GM12878 (cell line): ENCODE measurements at regions not wholly inside any gene's neighbourhood (a gene's known extent, or its start where the extent isn't known, plus 50 kb on each side); places are given as distances from the start of the nearest gene placed in this dataset.

Experiments
- ATAC-seq: fragments of 200-7000 bp; cut with Tn5 transposase; 3 replicates; pipeline ENCODE4 v1.9.1; 2020; ENCODE audit warnings: mild to moderate bottlenecking, moderate library complexity
- BruUV-seq: library from RNA; stranded (reverse); fragments of 400-500 nt; replicated peaks from 2 replicates; lab custom pipeline; 2021; lab: Mats Ljungman, UMichigan
- CTCF ChIA-PET: fragments of 300-600 bp; sonication (Branson Sonifier 250); formaldehyde crosslinking; extraction: SDS; loops from one replicate; lab custom pipeline; 2021; ENCODE audit warnings: inconsistent platforms; lab: Yijun Ruan, JAX
- POLR2A ChIA-PET: fragments of 350-600 bp; formaldehyde crosslinking; extraction: SDS; loops from one replicate; lab custom pipeline; 2021; ENCODE audit warnings: inconsistent platforms; lab: Charles Lee
- RAD21 ChIA-PET: fragments of 300-600 bp; sonication (Branson Sonifier 250); formaldehyde crosslinking; loops from one replicate; lab custom pipeline; 2023; ENCODE audit warnings: antibody characterized with exemption; ENCODE audit not compliant: unreplicated experiment; lab: Charles Lee
- SMC1A ChIA-PET: fragments of 300-600 bp; sonication (Branson Sonifier 250); formaldehyde crosslinking; loops from one replicate; lab custom pipeline; 2023; ENCODE audit not compliant: unreplicated experiment, uncharacterized antibody; lab: Charles Lee
- DNase-seq: peaks from one replicate; pipeline ENCODE4 v3.0.0-alpha.2; 2011; ENCODE audit warnings: low read depth, low spot score
- FAIRE-seq: peaks from 3 replicates; lab custom pipeline; 2011; peaks lifted over from hg19 to GRCh38; lab: Jason Lieb, UNC
- H2AFZ ChIP-seq: 2 replicates; pipeline ENCODE4 v1.6.0; 2011; ENCODE audit warnings: low read depth, low read length, control low read depth; ENCODE audit not compliant: control insufficient read depth
- H3K27ac ChIP-seq: 2 replicates; pipeline ENCODE4 v1.5.1; 2011; ENCODE audit warnings: control low read depth; ENCODE audit not compliant: control insufficient read depth, insufficient read depth
- H3K27me3 ChIP-seq, 2 experiments: replicated peaks in 1 of 2; 2 replicates each; pipeline versions ENCODE4 v1.6.0 to v1.6.1; 2011; ENCODE audit warnings: low read length in 1 of 2; ENCODE audit not compliant: control insufficient read depth in 2 of 2, insufficient read depth in 2 of 2
- H3K36me3 ChIP-seq, 2 experiments: 2 replicates each; pipeline ENCODE4 v1.5.1; 2011; ENCODE audit warnings: low read length in 1 of 2; ENCODE audit not compliant: control insufficient read depth in 2 of 2, insufficient read depth in 2 of 2
- H3K4me1 ChIP-seq: 2 replicates; pipeline ENCODE4 v1.6.1; 2011; ENCODE audit warnings: mild to moderate bottlenecking, low read length, moderate library complexity, mixed read lengths; ENCODE audit not compliant: control insufficient read depth, insufficient read depth
- H3K4me2 ChIP-seq: 2 replicates; pipeline ENCODE4 v1.6.0; 2011; ENCODE audit warnings: control low read depth; ENCODE audit not compliant: control insufficient read depth, insufficient read depth
- H3K4me3 ChIP-seq: fragments of 200-600 bp; sonication (generic); 2 replicates; pipeline ENCODE4 v1.5.1; 2016
- H3K79me2 ChIP-seq: 2 replicates; pipeline ENCODE4 v1.6.0; 2011; ENCODE audit warnings: low read length; ENCODE audit not compliant: control insufficient read depth, insufficient read depth
- H3K9ac ChIP-seq: 2 replicates; pipeline ENCODE4 v1.8.0; 2011; ENCODE audit warnings: low read length, control low read depth, mixed read lengths; ENCODE audit not compliant: control insufficient read depth, insufficient read depth
- H3K9me3 ChIP-seq: replicated peaks from 3 replicates; pipeline ENCODE4 v1.5.1; 2011; ENCODE audit warnings: mild to moderate bottlenecking, low read length; ENCODE audit not compliant: control insufficient read depth, insufficient read depth
- H4K20me1 ChIP-seq: 2 replicates; pipeline ENCODE4 v1.6.0; 2011; ENCODE audit not compliant: control insufficient read depth, insufficient read depth
- BRCA1 ChIP-seq: IDR thresholded peaks from 2 replicates; pipeline ENCODE4 v1.6.1; 2011; ENCODE audit warnings: low read depth, low read length, improper control_type of control experiment
- CBX5 ChIP-seq: sonication (generic); IDR thresholded peaks from 2 replicates; pipeline ENCODE4 v1.6.1; 2016; ENCODE audit warnings: low read depth, moderate library complexity, mild to moderate bottlenecking, inconsistent platforms
- CHD2 ChIP-seq: IDR thresholded peaks from 2 replicates; pipeline ENCODE4 v1.6.1; 2011; ENCODE audit warnings: low read depth, low read length, improper control_type of control experiment, borderline replicate concordance
- CREM ChIP-seq: IDR thresholded peaks from 2 replicates; pipeline ENCODE4 v1.6.1; 2014; ENCODE audit warnings: antibody characterized with exemption, low read depth
- FOS ChIP-seq: IDR thresholded peaks from 3 replicates; pipeline ENCODE4 v1.6.1; 2011; ENCODE audit warnings: borderline replicate concordance; ENCODE audit not compliant: insufficient read length; ENCODE audit errors: extremely low read depth
- IKZF2 ChIP-seq, 2 experiments: fragments of 450-650 bp; IDR thresholded peaks; 2 replicates each; pipeline ENCODE4 v1.6.1; 2017; ENCODE audit warnings: mild to moderate bottlenecking in 2 of 2, moderate library complexity in 2 of 2
- IRF4 ChIP-seq: IDR thresholded peaks from 2 replicates; pipeline ENCODE4 v1.6.1; 2011; ENCODE audit warnings: low read depth, low read length
- NR2F1 ChIP-seq: fragments of 450-650 bp; conservative IDR thresholded peaks from 2 replicates; pipeline ENCODE4 v1.6.1; 2017; ENCODE audit warnings: mild to moderate bottlenecking
- NRF1 ChIP-seq: conservative IDR thresholded peaks from 2 replicates; pipeline ENCODE4 v1.6.1; 2011; ENCODE audit warnings: mild to moderate bottlenecking, low read depth, low read length, improper control_type of control experiment
- RFX5 ChIP-seq: IDR thresholded peaks from 2 replicates; pipeline ENCODE4 v1.6.1; 2011; ENCODE audit warnings: low read depth, low read length, improper control_type of control experiment
- SMARCA5 ChIP-seq: fragments of 450-650 bp; IDR thresholded peaks from 2 replicates; pipeline ENCODE4 v1.6.1; 2017; ENCODE audit warnings: mild to moderate bottlenecking
- STAT3 ChIP-seq: IDR thresholded peaks from 2 replicates; pipeline ENCODE4 v1.6.1; 2011; ENCODE audit warnings: low read depth, low read length, improper control_type of control experiment
- SUZ12 ChIP-seq: fragments of 200-600 bp; sonication (generic); IDR thresholded peaks from one replicate; pipeline ENCODE4 v1.6.1; 2018; ENCODE audit warnings: antibody characterized with exemption, mild to moderate bottlenecking; ENCODE audit not compliant: unreplicated experiment
- TARDBP ChIP-seq: IDR thresholded peaks from 2 replicates; pipeline ENCODE4 v1.6.1; 2016; ENCODE audit warnings: borderline replicate concordance
- ZNF217 ChIP-seq: fragments of 450-650 bp; IDR thresholded peaks from 2 replicates; pipeline ENCODE4 v1.6.1; 2017; ENCODE audit warnings: antibody characterized with exemption, mild to moderate bottlenecking
- WGBS: methylation state at CpG from one replicate; pipeline ENCODE4 v1.1.6; 2016; ENCODE audit warnings: low lambda C conversion rate; ENCODE audit not compliant: insufficient replicate concordance, insufficient coverage; ENCODE audit errors: missing lambda C conversion rate; 5-methylcytosine and 5-hydroxymethylcytosine counted together
- in situ Hi-C: fragments of 300-500 bp; cut with MboI; formaldehyde crosslinking; loops from 9 replicates; pipeline ENCODE4 v1.14.3; 2018; ENCODE audit warnings: mixed read lengths
- intact Hi-C: fragments of 100-400 bp; cut with micrococcal nuclease; formaldehyde crosslinking; loops from one replicate; pipeline ENCODE4 v1.14.2; 2022; ENCODE audit not compliant: unreplicated experiment
- TF ChIP-seq, protein P1 (sequence below): IDR thresholded peaks from 2 replicates; pipeline ENCODE4 v1.6.1; 2011; ENCODE audit warnings: low read depth, low read length, improper control_type of control experiment, borderline replicate concordance
- TF ChIP-seq, protein P2 (sequence below): fragments of 450-650 bp; IDR thresholded peaks from 2 replicates; pipeline ENCODE4 v1.6.1; 2017; ENCODE audit warnings: low read depth, mild to moderate bottlenecking, moderate library complexity
- TF ChIP-seq, protein P3 (sequence below): fragments of 450-650 bp; IDR thresholded peaks from 2 replicates; pipeline ENCODE4 v1.6.1; 2017; ENCODE audit warnings: borderline replicate concordance
- TF ChIP-seq, protein P4 (sequence below): fragments of 450-650 bp; formaldehyde crosslinking; IDR thresholded peaks from 2 replicates; pipeline ENCODE4 v1.4.0; 2022; ENCODE audit warnings: mild to moderate bottlenecking, moderate library complexity

DNA sequence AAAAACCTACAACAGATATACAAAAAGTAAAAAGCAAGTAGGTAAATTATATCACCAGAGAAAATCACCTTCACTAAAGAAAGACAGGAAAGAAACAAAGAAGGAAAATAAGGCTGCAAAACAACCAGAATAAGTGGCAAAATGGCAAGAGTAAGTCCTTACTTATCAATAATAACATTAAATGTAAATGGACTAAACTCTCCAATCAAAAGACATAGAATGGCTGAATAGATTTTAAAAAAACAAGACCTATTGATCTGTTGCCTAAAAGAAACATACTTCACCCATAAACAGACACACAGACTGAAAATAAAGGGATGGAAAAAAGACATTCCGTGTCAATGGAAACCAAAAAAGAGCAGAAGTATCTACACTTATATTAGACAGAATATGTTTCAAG lies 695.7 kb upstream of the FAT3 start:
- WGBS: 0% methylated on average over 1 of the region's 1 CpG
- H2AFZ ChIP-seq: no peak overlapping the region
- H3K4me3 ChIP-seq: no peak overlapping the region
- H3K36me3 ChIP-seq: no peaks in the 10 kb centered on the region
- DNase-seq (no peak), FAIRE-seq (no peak), ATAC-seq (no peak)
- no TSS peak for BruUV-seq
- no peaks in the 10 kb centered on the region for H3K4me1 ChIP-seq
- RAD21 ChIA-PET: no interaction called here
- in situ Hi-C loops (no loop called here), intact Hi-C loops (loop anchor here (1.0 kb wide), 1 partner anchor 31 kb away; no protein-coding TSS in a partner anchor)
- H3K27me3 ChIP-seq: no peaks in the 10 kb centered on the region
- no peaks in the 10 kb centered on the region for H3K9me3 ChIP-seq
- POLR2A ChIA-PET: no interaction called here
- SMC1A ChIA-PET: no interaction called here
- H4K20me1 ChIP-seq: no peaks in the 10 kb centered on the region
- no peak overlapping the region for H3K27ac ChIP-seq
- no peaks in the 10 kb centered on the region for H3K79me2 ChIP-seq
- H3K9ac ChIP-seq: no peak overlapping the region
- CTCF ChIA-PET: no interaction called here
- H3K4me2 ChIP-seq: no peak overlapping the region
- TF ChIP-seq ZNF217 (no peak), SMARCA5 (no peak), SUZ12 (no peak), CREM (no peak), CHD2 (no peak), NR2F1 (no peak), TARDBP (no peak), FOS (no peak), STAT3 (no peak), IKZF2 (IDR thresholded peaks at IDR 0.05) (no peak), NRF1 (no peak), BRCA1 (no peak), CBX5 (no peak), RFX5 (no peak), IRF4 (no peak)
- TF ChIP-seq, protein P1, sequence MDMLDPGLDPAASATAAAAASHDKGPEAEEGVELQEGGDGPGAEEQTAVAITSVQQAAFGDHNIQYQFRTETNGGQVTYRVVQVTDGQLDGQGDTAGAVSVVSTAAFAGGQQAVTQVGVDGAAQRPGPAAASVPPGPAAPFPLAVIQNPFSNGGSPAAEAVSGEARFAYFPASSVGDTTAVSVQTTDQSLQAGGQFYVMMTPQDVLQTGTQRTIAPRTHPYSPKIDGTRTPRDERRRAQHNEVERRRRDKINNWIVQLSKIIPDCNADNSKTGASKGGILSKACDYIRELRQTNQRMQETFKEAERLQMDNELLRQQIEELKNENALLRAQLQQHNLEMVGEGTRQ: no peak
- TF ChIP-seq, protein P2, sequence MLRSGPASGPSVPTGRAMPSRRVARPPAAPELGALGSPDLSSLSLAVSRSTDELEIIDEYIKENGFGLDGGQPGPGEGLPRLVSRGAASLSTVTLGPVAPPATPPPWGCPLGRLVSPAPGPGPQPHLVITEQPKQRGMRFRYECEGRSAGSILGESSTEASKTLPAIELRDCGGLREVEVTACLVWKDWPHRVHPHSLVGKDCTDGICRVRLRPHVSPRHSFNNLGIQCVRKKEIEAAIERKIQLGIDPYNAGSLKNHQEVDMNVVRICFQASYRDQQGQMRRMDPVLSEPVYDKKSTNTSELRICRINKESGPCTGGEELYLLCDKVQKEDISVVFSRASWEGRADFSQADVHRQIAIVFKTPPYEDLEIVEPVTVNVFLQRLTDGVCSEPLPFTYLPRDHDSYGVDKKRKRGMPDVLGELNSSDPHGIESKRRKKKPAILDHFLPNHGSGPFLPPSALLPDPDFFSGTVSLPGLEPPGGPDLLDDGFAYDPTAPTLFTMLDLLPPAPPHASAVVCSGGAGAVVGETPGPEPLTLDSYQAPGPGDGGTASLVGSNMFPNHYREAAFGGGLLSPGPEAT: no peak
- TF ChIP-seq, protein P3, sequence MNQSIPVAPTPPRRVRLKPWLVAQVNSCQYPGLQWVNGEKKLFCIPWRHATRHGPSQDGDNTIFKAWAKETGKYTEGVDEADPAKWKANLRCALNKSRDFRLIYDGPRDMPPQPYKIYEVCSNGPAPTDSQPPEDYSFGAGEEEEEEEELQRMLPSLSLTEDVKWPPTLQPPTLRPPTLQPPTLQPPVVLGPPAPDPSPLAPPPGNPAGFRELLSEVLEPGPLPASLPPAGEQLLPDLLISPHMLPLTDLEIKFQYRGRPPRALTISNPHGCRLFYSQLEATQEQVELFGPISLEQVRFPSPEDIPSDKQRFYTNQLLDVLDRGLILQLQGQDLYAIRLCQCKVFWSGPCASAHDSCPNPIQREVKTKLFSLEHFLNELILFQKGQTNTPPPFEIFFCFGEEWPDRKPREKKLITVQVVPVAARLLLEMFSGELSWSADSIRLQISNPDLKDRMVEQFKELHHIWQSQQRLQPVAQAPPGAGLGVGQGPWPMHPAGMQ: no peak
- TF ChIP-seq, protein P4, sequence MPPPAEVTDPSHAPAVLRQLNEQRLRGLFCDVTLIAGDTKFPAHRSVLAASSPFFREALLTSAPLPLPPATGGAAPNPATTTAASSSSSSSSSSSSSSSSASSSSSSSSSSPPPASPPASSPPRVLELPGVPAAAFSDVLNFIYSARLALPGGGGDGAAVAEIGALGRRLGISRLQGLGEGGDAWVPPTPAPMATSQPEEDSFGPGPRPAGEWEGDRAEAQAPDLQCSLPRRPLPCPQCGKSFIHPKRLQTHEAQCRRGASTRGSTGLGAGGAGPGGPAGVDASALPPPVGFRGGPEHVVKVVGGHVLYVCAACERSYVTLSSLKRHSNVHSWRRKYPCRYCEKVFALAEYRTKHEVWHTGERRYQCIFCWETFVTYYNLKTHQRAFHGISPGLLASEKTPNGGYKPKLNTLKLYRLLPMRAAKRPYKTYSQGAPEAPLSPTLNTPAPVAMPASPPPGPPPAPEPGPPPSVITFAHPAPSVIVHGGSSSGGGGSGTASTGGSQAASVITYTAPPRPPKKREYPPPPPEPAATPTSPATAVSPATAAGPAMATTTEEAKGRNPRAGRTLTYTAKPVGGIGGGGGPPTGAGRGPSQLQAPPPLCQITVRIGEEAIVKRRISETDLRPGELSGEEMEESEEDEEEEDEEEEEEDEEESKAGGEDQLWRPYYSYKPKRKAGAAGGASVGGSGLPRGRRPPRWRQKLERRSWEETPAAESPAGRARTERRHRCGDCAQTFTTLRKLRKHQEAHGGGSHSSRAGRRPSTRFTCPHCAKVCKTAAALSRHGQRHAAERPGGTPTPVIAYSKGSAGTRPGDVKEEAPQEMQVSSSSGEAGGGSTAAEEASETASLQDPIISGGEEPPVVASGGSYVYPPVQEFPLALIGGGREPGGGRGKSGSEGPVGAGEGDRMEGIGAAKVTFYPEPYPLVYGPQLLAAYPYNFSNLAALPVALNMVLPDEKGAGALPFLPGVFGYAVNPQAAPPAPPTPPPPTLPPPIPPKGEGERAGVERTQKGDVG (CRISPR knock-in tag): no peak
